ENCODE measurements at regions not wholly inside any gene's neighbourhood (a gene's known extent, or its start where the extent isn't known, plus 50 kb on each side); places are given as distances from the start of the nearest gene placed in this dataset.

GRCh38 chr4:157776930-157777528 is 395.8 kb downstream of the GASK1B start:
- CTCF ChIA-PET = no interaction called here
- H3K27me3 Mint-ChIP-seq (ENCODE audit: low read depth) = no peaks in the 10 kb centered on the region
- H3K27ac Mint-ChIP-seq = no peak overlapping the region
- no peak overlapping the region for H3K4me3 Mint-ChIP-seq
- intact Hi-C loops (cut with micrococcal nuclease) = no loop called here
- DNase-seq = no peak
- H3K4me1 Mint-ChIP-seq (ENCODE audit: low read depth) = no peaks in the 10 kb centered on the region
- peaks cover 4% of the 10 kb centered on the region for H3K9me3 Mint-ChIP-seq
- H3K36me3 Mint-ChIP-seq (ENCODE audit: low read depth) = no peaks in the 10 kb centered on the region

DNA sequence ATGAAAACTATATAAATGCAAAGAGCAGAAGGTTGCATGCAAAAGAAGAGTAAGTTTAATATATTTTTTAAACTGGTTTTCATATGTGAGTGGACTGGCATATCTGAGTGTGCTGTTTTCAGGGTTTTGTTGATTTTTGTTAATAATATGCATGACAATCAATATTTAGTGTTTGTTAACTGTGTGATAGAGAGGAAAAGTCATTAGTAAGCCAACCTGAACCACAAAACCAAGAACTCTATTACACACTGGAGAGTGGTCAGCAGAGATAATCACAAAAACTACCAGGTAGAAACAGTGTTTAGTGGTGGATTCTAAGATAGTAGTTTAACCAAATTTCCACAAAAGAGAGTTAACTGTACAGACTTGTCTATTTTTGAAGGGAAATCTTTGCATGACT is 396.9 kb downstream of the GASK1B start:
- CTCF ChIA-PET = no interaction called here
- Mint-ChIP-seq H3K36me3 (ENCODE audit: low read depth) (no peaks in the 10 kb centered on the region), H3K9me3 (peaks cover 4% of the 10 kb centered on the region), H3K4me3 (no peak overlapping the region), H3K27ac (no peak overlapping the region), H3K4me1 (ENCODE audit: low read depth) (no peaks in the 10 kb centered on the region), H3K27me3 (ENCODE audit: low read depth) (no peaks in the 10 kb centered on the region)
- intact Hi-C loops (cut with micrococcal nuclease) = no loop called here
- DNase-seq = no peak

DNA sequence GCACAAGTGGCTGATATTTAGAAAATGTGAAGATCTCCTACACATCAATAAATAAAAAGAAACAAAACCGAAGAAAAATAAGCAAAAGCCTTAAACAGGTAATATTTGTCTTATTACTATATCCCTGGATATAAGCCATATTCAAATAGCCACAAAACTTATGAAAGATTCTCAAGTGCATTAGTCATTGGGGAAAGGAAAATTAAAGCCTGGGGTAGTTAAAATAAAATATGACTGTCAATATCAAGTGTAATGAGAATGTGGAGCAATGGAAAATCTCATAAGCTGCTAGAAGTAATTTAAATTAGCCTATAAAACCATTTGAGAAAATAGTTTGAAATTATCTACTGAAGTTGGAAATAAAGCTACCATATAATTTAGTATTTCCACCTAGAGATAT is 399.9 kb downstream of the GASK1B start:
- DNase-seq = no peak
- Mint-ChIP-seq H3K9me3 (no peaks in the 10 kb centered on the region), H3K27ac (no peak overlapping the region), H3K4me3 (no peak overlapping the region), H3K36me3 (ENCODE audit: low read depth) (no peaks in the 10 kb centered on the region), H3K27me3 (ENCODE audit: low read depth) (no peaks in the 10 kb centered on the region), H3K4me1 (ENCODE audit: low read depth) (no peaks in the 10 kb centered on the region)
- intact Hi-C loops (cut with micrococcal nuclease) = no loop called here
- CTCF ChIA-PET = no interaction called here

DNA sequence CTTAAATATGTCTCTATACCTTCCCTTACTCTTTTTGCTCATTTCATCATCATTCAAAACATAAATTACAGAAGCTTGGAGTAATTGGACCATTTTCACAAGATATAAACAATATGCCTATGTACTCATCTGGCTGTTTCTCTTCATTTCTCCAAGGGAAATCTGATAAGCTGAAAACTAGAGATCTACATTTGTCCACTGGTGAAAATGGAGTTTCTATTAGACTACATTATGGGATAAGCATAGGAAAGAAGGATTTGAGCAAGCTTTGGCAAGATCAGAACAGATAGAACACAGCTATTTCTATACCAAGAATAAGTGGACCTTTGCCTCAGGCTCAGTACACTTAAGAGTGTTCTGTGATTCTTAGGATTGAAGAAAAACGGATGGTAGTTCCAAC is 404.4 kb downstream of the GASK1B start:
- CTCF ChIA-PET = no interaction called here
- Mint-ChIP-seq H3K36me3 (ENCODE audit: low read depth) (no peaks in the 10 kb centered on the region), H3K9me3 (no peaks in the 10 kb centered on the region), H3K27me3 (ENCODE audit: low read depth) (no peaks in the 10 kb centered on the region), H3K4me3 (no peak overlapping the region), H3K27ac (no peak overlapping the region), H3K4me1 (ENCODE audit: low read depth) (no peaks in the 10 kb centered on the region)
- DNase-seq = no peak
- intact Hi-C loops (cut with micrococcal nuclease) = no loop called here

DNA sequence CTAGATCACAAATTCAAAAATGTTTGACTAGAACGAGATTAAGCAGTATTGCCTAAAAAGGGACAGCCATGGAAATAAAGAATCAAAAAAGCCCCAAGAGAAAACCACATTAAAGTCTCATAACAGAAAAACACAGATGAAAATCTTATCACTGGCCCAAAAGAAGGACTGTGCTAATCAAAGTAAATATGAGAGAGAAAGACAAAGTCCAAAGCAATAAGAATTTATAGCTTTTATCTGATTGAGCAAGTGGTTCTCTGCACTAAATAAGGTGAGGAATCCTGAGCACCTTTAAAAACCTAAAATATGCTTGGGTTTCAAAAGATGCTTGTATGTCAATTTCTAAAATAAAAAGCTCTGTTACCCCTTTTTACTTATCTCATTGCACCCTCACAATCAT is 409.3 kb downstream of the GASK1B start:
- H3K4me3 Mint-ChIP-seq = no peak overlapping the region
- intact Hi-C loops (cut with micrococcal nuclease) = no loop called here
- H3K36me3 Mint-ChIP-seq (ENCODE audit: low read depth) = no peaks in the 10 kb centered on the region
- CTCF ChIA-PET = no interaction called here
- H3K4me1 Mint-ChIP-seq (ENCODE audit: low read depth) = no peaks in the 10 kb centered on the region
- DNase-seq = no peak
- no peaks in the 10 kb centered on the region for H3K27me3 Mint-ChIP-seq (ENCODE audit: low read depth)
- H3K9me3 Mint-ChIP-seq = peaks cover 9% of the 10 kb centered on the region
- H3K27ac Mint-ChIP-seq = no peak overlapping the region

GRCh38 chr4:157754410-157754809 is 418.4 kb downstream of the GASK1B start:
- Mint-ChIP-seq H3K9me3 (peaks cover 20% of the 10 kb centered on the region), H3K36me3 (ENCODE audit: low read depth) (no peaks in the 10 kb centered on the region), H3K27me3 (ENCODE audit: low read depth) (no peaks in the 10 kb centered on the region), H3K27ac (no peak overlapping the region), H3K4me1 (ENCODE audit: low read depth) (no peaks in the 10 kb centered on the region), H3K4me3 (no peak overlapping the region)
- intact Hi-C loops (cut with micrococcal nuclease) = no loop called here
- DNase-seq = no peak
- CTCF ChIA-PET = no interaction called here

- CTCF ChIA-PET = interaction anchor here (0.6 kb wide), 1 partner anchor 1862 kb away, joined by 3 read pairs; no protein-coding TSS in a partner anchor
- H3K36me3 Mint-ChIP-seq (ENCODE audit: low read depth) = no peaks in the 10 kb centered on the region
Measured at GRCh38 chr4:157751631-157752030, 421.2 kb downstream of the GASK1B start.

GRCh38 chr4:157741642-157742041 is 431.2 kb downstream of the GASK1B start:
- no peak for DNase-seq
- Mint-ChIP-seq H3K4me3 (no peak overlapping the region), H3K36me3 (ENCODE audit: low read depth) (no peaks in the 10 kb centered on the region), H3K27me3 (ENCODE audit: low read depth) (no peaks in the 10 kb centered on the region), H3K4me1 (ENCODE audit: low read depth) (no peaks in the 10 kb centered on the region), H3K27ac (no peak overlapping the region), H3K9me3 (peaks cover 7% of the 10 kb centered on the region)
- CTCF ChIA-PET = no interaction called here
- intact Hi-C loops (cut with micrococcal nuclease) = no loop called here

More at GRCh38 chr4:157751631-157752030, 421.2 kb downstream of the GASK1B start:
- H3K27ac Mint-ChIP-seq = no peak overlapping the region
- H3K4me3 Mint-ChIP-seq = no peak overlapping the region
- H3K9me3 Mint-ChIP-seq = peaks cover 10% of the 10 kb centered on the region
- H3K4me1 Mint-ChIP-seq (ENCODE audit: low read depth) = no peaks in the 10 kb centered on the region
- DNase-seq = no peak
- intact Hi-C loops (cut with micrococcal nuclease) = no loop called here
- no peaks in the 10 kb centered on the region for H3K27me3 Mint-ChIP-seq (ENCODE audit: low read depth)

- intact Hi-C loops (cut with micrococcal nuclease) = no loop called here
- Mint-ChIP-seq H3K9me3 (peaks cover 5% of the 10 kb centered on the region), H3K4me1 (ENCODE audit: low read depth) (no peaks in the 10 kb centered on the region), H3K36me3 (ENCODE audit: low read depth) (no peaks in the 10 kb centered on the region), H3K27me3 (ENCODE audit: low read depth) (no peaks in the 10 kb centered on the region), H3K27ac (no peak overlapping the region), H3K4me3 (no peak overlapping the region)
- CTCF ChIA-PET = no interaction called here
- no peak for DNase-seq
Measured at GRCh38 chr4:157739242-157739641, 433.6 kb downstream of the GASK1B start.

DNA sequence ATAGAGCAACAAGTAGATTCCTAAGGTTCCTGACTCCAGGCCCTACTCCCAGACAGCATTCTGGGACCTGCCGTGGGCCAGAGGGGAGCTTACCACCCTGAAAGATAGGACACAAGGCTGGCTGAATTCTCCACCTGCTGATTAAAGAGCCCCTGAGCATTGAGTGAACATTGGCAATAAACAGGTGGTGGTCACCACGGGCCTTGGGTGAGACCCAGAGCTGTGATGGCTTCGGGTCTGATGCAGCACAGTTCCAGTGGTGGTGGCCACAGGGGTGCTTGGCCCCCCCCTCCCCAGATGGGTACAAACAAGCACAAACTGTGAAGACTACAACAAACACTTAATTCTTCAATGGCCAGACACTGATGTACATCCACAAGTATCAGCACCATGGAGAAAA is 444.6 kb downstream of the GASK1B start:
- CTCF ChIA-PET = interaction anchor here (0.6 kb wide), 1 partner anchor 1863 kb away, joined by 4 read pairs; no protein-coding TSS in a partner anchor
- Mint-ChIP-seq H3K27ac (no peak overlapping the region), H3K27me3 (ENCODE audit: low read depth) (no peaks in the 10 kb centered on the region), H3K36me3 (ENCODE audit: low read depth) (no peaks in the 10 kb centered on the region), H3K4me3 (no peak overlapping the region), H3K4me1 (ENCODE audit: low read depth) (no peaks in the 10 kb centered on the region), H3K9me3 (peaks cover 7% of the 10 kb centered on the region)
- DNase-seq = no peak
- intact Hi-C loops (cut with micrococcal nuclease) = no loop called here

DNA sequence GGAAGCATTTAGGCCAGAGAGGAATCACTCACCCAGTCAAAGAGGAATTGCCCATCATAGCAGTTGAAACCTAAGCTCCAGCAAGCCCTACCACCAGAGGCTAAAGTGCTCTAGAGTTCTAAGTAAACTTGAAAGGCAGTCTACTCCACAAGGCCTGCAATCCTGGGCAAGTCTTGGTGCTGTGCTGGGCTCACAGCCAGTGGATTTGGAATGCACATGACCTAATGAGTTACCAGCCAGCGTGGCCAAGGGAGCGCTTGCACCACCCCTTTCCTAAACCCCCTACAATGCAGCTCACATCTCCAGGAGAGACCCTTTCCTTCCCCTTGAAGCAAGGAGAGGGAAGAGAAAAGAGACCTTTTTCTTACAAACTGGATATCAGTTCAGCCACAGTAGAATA is 445.7 kb downstream of the GASK1B start:
- Mint-ChIP-seq H3K36me3 (ENCODE audit: low read depth) (no peaks in the 10 kb centered on the region), H3K27ac (no peak overlapping the region), H3K9me3 (peaks cover 7% of the 10 kb centered on the region), H3K27me3 (ENCODE audit: low read depth) (no peaks in the 10 kb centered on the region), H3K4me3 (no peak overlapping the region), H3K4me1 (ENCODE audit: low read depth) (no peaks in the 10 kb centered on the region)
- CTCF ChIA-PET = no interaction called here
- intact Hi-C loops (cut with micrococcal nuclease) = no loop called here
- DNase-seq = no peak

DNA sequence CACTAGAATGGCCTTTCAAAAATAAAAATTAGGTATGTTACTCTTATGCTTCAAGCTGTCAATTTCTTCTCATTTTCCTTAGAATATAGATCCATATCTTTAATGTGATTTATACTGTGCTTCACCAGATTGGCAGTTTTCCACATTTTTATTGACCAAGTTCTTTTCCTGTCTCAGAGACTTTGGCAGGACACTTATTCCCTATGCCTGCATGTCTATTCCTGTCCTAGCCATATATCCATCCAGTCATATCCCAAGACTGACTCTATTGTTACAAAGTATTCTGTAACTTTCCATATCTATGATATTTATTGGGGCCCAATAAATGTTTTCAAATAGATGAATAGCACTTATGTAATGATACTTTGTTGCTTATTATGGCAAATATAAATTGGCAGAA is 450.7 kb downstream of the GASK1B start:
- Mint-ChIP-seq H3K4me1 (ENCODE audit: low read depth) (no peaks in the 10 kb centered on the region), H3K27ac (no peak overlapping the region), H3K27me3 (ENCODE audit: low read depth) (no peaks in the 10 kb centered on the region), H3K4me3 (no peak overlapping the region), H3K36me3 (ENCODE audit: low read depth) (no peaks in the 10 kb centered on the region), H3K9me3 (peaks cover 5% of the 10 kb centered on the region)
- intact Hi-C loops (cut with micrococcal nuclease) = no loop called here
- DNase-seq = no peak
- CTCF ChIA-PET = no interaction called here

DNA sequence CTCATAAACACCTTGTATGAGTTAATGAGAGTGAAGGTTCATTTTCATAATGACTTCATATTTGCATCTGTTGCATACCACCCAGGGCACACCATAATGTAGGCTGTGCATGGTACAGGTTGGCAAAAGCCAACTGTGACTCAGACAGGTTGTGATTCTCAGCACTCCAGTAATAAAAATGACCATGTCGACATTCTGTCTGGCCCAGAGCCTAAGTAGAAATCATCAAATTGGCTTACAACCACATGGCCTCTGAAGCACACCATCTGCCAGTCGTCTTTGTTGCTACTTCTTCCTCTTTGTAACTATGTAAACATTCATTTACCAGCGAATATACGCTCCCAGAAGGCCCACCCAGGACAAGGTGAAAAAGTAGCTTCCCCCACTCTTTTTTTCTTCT is 459.5 kb downstream of the GASK1B start:
- H3K27me3 Mint-ChIP-seq (ENCODE audit: low read depth) = no peaks in the 10 kb centered on the region
- DNase-seq = no peak
- H3K27ac Mint-ChIP-seq = no peak overlapping the region
- H3K4me1 Mint-ChIP-seq (ENCODE audit: low read depth) = no peaks in the 10 kb centered on the region
- CTCF ChIA-PET = no interaction called here
- peaks cover 6% of the 10 kb centered on the region for H3K9me3 Mint-ChIP-seq
- intact Hi-C loops (cut with micrococcal nuclease) = no loop called here
- no peaks in the 10 kb centered on the region for H3K36me3 Mint-ChIP-seq (ENCODE audit: low read depth)
- H3K4me3 Mint-ChIP-seq = no peak overlapping the region

- no peak overlapping the region for H3K4me3 Mint-ChIP-seq
- peaks cover 6% of the 10 kb centered on the region for H3K9me3 Mint-ChIP-seq
- H3K4me1 Mint-ChIP-seq (ENCODE audit: low read depth) = no peaks in the 10 kb centered on the region
- DNase-seq = no peak
- CTCF ChIA-PET = no interaction called here
- no peaks in the 10 kb centered on the region for H3K27me3 Mint-ChIP-seq (ENCODE audit: low read depth)
- H3K27ac Mint-ChIP-seq = no peak overlapping the region
- intact Hi-C loops (cut with micrococcal nuclease) = no loop called here
- H3K36me3 Mint-ChIP-seq (ENCODE audit: low read depth) = no peaks in the 10 kb centered on the region
Measured at GRCh38 chr4:157706155-157706554, 466.7 kb downstream of the GASK1B start.

All from activated naive CD4-positive, alpha-beta T cell treated with anti-CD3 and anti-CD28 coated beads for 36 hours (primary cell).